ENCODE measurements at regions not wholly inside any gene's neighbourhood (a gene's known extent, or its start where the extent isn't known, plus 50 kb on each side); places are given as distances from the start of the nearest gene placed in this dataset.
A peak's percentile ranks its signal among the peaks of the same experiment; 100 is the strongest.

GRCh38 chr4:151950993-151951670, 190.3 kb upstream of the GATB start:
- Histone ChIP-seq H3K27ac (ENCODE audit: extremely low read depth, low read depth, low read length) (no peak overlapping the region), H3K9me3 (ENCODE audit: control insufficient read depth, insufficient read depth, low read depth, low read length) (no peaks in the 10 kb centered on the region), H3K4me3 (ENCODE audit: low read depth, low read length) (no peak overlapping the region), H3K36me3 (ENCODE audit: control insufficient read depth in 2 of 2, insufficient read depth in 1 of 2, low read length in 2 of 2) (no peaks in the 10 kb centered on the region), H3K4me1 (ENCODE audit: control insufficient read depth, insufficient read depth, low read length) (no peaks in the 10 kb centered on the region)
- CTCF ChIA-PET, result interaction anchor here (0.5 to 0.7 kb wide), 3 partner anchors 59 to 145 kb away, joined by 3 to 4 read pairs (median 4); no protein-coding TSS in a partner anchor
- no peak for TF ChIP-seq KLF7 (tag by site-specific recombination; IDR thresholded peaks at IDR 0.05; ENCODE audit: borderline replicate concordance)
- no peak for TF ChIP-seq SALL2 (tag by site-specific recombination; IDR thresholded peaks at IDR 0.05; ENCODE audit: borderline replicate concordance)
- TF ChIP-seq YY1 (tag by site-specific recombination; IDR thresholded peaks at IDR 0.05), result no peak
- POLR2A ChIA-PET, result no interaction called here

GRCh38 chr4:151948351-151949016, 187.7 kb upstream of the GATB start:
- no peak overlapping the region for H3K27ac ChIP-seq (ENCODE audit: extremely low read depth, low read depth, low read length)
- TF ChIP-seq HOXA7 (CRISPR knock-in tag; IDR thresholded peaks at IDR 0.05; ENCODE audit: borderline replicate concordance), result no peak
- TF ChIP-seq, protein P1, sequence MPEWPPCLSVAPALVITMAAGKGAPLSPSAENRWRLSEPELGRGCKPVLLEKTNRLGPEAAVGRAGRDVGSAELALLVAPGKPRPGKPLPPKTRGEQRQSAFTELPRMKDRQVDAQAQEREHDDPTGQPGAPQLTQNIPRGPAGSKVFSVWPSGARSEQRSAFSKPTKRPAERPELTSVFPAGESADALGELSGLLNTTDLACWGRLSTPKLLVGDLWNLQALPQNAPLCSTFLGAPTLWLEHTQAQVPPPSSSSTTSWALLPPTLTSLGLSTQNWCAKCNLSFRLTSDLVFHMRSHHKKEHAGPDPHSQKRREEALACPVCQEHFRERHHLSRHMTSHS (tag by site-specific recombination; IDR thresholded peaks at IDR 0.05), result no peak
- TF ChIP-seq, protein P2, sequence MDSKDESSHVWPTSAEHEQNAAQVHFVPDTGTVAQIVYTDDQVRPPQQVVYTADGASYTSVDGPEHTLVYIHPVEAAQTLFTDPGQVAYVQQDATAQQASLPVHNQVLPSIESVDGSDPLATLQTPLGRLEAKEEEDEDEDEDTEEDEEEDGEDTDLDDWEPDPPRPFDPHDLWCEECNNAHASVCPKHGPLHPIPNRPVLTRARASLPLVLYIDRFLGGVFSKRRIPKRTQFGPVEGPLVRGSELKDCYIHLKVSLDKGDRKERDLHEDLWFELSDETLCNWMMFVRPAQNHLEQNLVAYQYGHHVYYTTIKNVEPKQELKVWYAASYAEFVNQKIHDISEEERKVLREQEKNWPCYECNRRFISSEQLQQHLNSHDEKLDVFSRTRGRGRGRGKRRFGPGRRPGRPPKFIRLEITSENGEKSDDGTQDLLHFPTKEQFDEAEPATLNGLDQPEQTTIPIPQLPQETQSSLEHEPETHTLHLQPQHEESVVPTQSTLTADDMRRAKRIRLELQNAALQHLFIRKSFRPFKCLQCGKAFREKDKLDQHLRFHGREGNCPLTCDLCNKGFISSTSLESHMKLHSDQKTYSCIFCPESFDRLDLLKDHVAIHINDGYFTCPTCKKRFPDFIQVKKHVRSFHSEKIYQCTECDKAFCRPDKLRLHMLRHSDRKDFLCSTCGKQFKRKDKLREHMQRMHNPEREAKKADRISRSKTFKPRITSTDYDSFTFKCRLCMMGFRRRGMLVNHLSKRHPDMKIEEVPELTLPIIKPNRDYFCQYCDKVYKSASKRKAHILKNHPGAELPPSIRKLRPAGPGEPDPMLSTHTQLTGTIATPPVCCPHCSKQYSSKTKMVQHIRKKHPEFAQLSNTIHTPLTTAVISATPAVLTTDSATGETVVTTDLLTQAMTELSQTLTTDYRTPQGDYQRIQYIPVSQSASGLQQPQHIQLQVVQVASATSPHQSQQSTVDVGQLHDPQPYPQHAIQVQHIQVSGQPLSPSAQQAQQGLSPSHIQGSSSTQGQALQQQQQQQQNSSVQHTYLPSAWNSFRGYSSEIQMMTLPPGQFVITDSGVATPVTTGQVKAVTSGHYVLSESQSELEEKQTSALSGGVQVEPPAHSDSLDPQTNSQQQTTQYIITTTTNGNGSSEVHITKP (tag by site-specific recombination; IDR thresholded peaks at IDR 0.05), result no peak
- no peak for TF ChIP-seq GLI2 (tag by site-specific recombination; IDR thresholded peaks at IDR 0.05; ENCODE audit: borderline replicate concordance, low read depth)
- no peak for TF ChIP-seq ZNF621 (tag by site-specific recombination; IDR thresholded peaks at IDR 0.05)
- TF ChIP-seq SCRT1 (tag by site-specific recombination; IDR thresholded peaks at IDR 0.05; ENCODE audit: borderline replicate concordance), result no peak
- TF ChIP-seq TSHZ1 (tag by site-specific recombination; IDR thresholded peaks at IDR 0.05; ENCODE audit: borderline replicate concordance), result no peak
- ChIA-PET POLR2A (no interaction called here), CTCF (no interaction called here)
- H3K36me3 ChIP-seq (ENCODE audit: control insufficient read depth in 2 of 2, insufficient read depth in 1 of 2, low read length in 2 of 2), result no peaks in the 10 kb centered on the region
- no peak overlapping the region for H3K4me3 ChIP-seq (ENCODE audit: low read depth, low read length)
- H3K4me1 ChIP-seq (ENCODE audit: control insufficient read depth, insufficient read depth, low read length), result no peaks in the 10 kb centered on the region
- no peaks in the 10 kb centered on the region; the same call in 1 of the 2 replicates for H3K9me3 ChIP-seq (ENCODE audit: control insufficient read depth, insufficient read depth, low read depth, low read length)

DNA sequence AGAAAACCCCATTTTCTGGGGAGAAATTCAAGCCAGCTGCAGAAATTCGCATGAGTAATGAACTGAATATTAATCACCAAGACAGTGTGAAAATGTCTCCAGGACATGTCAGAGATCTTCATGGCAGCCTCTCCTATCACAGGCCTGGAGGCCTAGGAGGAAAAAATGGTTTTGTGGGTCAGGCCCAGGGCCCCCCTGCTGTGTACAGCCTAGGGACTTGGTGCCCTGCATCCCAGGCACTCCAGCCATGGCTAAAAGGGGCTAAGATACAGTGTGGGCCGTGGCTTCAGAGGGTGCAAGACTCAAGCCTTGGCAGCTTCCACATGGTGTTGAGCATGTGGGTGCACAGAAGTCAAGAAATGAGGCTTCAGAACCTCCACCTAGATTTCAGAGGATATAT, 185.9 kb upstream of the GATB start:
- no peaks in the 10 kb centered on the region for H3K4me1 ChIP-seq (ENCODE audit: control insufficient read depth, insufficient read depth, low read length)
- ChIA-PET CTCF (no interaction called here), POLR2A (no interaction called here)
- no peaks in the 10 kb centered on the region; the same call in 1 of the 2 replicates for H3K9me3 ChIP-seq (ENCODE audit: control insufficient read depth, insufficient read depth, low read depth, low read length)
- no peak overlapping the region for H3K27ac ChIP-seq (ENCODE audit: extremely low read depth, low read depth, low read length)
- TF ChIP-seq IKZF3 (tag by site-specific recombination; IDR thresholded peaks at IDR 0.05), result no peak
- peak; percentile 66; the same call in 1 of the 2 replicates for TF ChIP-seq TRIM28 (IDR thresholded peaks at IDR 0.05; ENCODE audit: borderline replicate concordance, low read length)
- TF ChIP-seq, protein P3, sequence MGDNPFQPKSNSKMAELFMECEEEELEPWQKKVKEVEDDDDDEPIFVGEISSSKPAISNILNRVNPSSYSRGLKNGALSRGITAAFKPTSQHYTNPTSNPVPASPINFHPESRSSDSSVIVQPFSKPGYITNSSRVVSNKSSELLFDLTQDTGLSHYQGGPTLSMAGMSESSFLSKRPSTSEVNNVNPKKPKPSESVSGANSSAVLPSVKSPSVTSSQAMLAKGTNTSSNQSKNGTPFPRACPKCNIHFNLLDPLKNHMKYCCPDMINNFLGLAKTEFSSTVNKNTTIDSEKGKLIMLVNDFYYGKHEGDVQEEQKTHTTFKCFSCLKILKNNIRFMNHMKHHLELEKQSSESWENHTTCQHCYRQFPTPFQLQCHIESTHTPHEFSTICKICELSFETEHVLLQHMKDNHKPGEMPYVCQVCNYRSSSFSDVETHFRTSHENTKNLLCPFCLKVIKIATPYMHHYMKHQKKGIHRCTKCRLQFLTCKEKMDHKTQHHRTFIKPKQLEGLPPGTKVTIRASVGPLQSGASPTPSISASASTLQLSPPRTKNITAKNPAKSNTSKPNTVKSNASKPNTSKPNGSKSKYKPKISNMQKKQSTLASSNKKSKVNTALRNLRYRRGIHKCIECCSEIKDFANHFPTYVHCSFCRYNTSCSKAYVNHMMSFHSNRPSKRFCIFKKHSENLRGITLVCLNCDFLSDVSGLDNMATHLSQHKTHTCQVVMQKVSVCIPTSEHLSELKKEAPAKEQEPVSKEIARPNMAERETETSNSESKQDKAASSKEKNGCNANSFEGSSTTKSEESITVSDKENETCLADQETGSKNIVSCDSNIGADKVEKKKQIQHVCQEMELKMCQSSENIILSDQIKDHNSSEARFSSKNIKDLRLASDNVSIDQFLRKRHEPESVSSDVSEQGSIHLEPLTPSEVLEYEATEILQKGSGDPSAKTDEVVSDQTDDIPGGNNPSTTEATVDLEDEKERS (tag by site-specific recombination; IDR thresholded peaks at IDR 0.05), result 0 out of 2 replicates have a peak, but pooled peaks have one; percentile 56
- TF ChIP-seq ZNF585B (tag by site-specific recombination; IDR thresholded peaks at IDR 0.05), result peak; percentile 97
- TF ChIP-seq SETDB1 (IDR thresholded peaks at IDR 0.05; ENCODE audit: insufficient read length, low read length), result peak; percentile 93
- no peak overlapping the region for H3K4me3 ChIP-seq (ENCODE audit: low read depth, low read length)
- no peaks in the 10 kb centered on the region for H3K36me3 ChIP-seq (ENCODE audit: control insufficient read depth in 2 of 2, insufficient read depth in 1 of 2, low read length in 2 of 2)
